Thyroid gland (tissue), 4 donors: ENCODE measurements at regions not wholly inside any gene's neighbourhood (a gene's known extent, or its start where the extent isn't known, plus 50 kb on each side); places are given as distances from the start of the nearest gene placed in this dataset.

Experiments used
- CTCF ChIP-seq, 6 experiments: fragments of 200-600 bp in 3 of 6; fragments of 450-650 bp in 3 of 6; sonication (generic) in 3 of 6; IDR thresholded peaks; one replicate each; pipeline ENCODE4 v1.5.1; 2016 to 2019; ENCODE audit warnings: antibody characterized with exemption in 6 of 6, mild to moderate bottlenecking in 2 of 6, inconsistent platforms in 1 of 6, moderate library complexity in 1 of 6
- POLR2A ChIP-seq, 2 donors: fragments of 450-650 bp; IDR thresholded peaks; one replicate each; pipeline ENCODE4 v1.6.1; 2017; ENCODE audit warnings: antibody characterized with exemption in 2 of 2, mild to moderate bottlenecking in 2 of 2, moderate library complexity in 1 of 2

- no peak for TF ChIP-seq POLR2A (IDR thresholded peaks at IDR 0.05)
- no peak for TF ChIP-seq CTCF (IDR thresholded peaks at IDR 0.05)
These were observed 1080.8 kb upstream of the TENM4 start for GRCh38 chr11:80521592-80521991.
